ENCODE measurements at regions not wholly inside any gene's neighbourhood (a gene's known extent, or its start where the extent isn't known, plus 50 kb on each side); places are given as distances from the start of the nearest gene placed in this dataset.

- no peak for TF ChIP-seq NFE2L2 (IDR thresholded peaks at IDR 0.05; ENCODE audit: low read depth, low read length)
- TF ChIP-seq POLR2A (IDR thresholded peaks at IDR 0.05; ENCODE audit: low read depth, low read length): no peak
- no peak for TF ChIP-seq CTCF (conservative IDR thresholded peaks at IDR 0.05; ENCODE audit: low read depth, low read length)
- TF ChIP-seq, protein P1, sequence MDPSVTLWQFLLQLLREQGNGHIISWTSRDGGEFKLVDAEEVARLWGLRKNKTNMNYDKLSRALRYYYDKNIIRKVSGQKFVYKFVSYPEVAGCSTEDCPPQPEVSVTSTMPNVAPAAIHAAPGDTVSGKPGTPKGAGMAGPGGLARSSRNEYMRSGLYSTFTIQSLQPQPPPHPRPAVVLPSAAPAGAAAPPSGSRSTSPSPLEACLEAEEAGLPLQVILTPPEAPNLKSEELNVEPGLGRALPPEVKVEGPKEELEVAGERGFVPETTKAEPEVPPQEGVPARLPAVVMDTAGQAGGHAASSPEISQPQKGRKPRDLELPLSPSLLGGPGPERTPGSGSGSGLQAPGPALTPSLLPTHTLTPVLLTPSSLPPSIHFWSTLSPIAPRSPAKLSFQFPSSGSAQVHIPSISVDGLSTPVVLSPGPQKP (IDR thresholded peaks at IDR 0.05; ENCODE audit: borderline replicate concordance, low read depth, low read length): no peak
- TF ChIP-seq RFX5 (IDR thresholded peaks at IDR 0.05; ENCODE audit: low read depth, low read length): no peak
- TF ChIP-seq RAD21 (IDR thresholded peaks at IDR 0.05; ENCODE audit: low read length): no peak
- TF ChIP-seq SMC3 (IDR thresholded peaks at IDR 0.05; ENCODE audit: low read depth, low read length): no peak
- TF ChIP-seq RCOR1 (IDR thresholded peaks at IDR 0.05; ENCODE audit: insufficient replicate concordance, low read length): no peak
Measured at GRCh38 chr18:56443166-56443907, 195.1 kb downstream of the TXNL1 start.

All from IMR-90 (cell line).